SK-N-SH treated with all-trans-retinoic acid at 6 μM for 48 hours (cell line): ENCODE measurements at regions not wholly inside any gene's neighbourhood (a gene's known extent, or its start where the extent isn't known, plus 50 kb on each side); places are given as distances from the start of the nearest gene placed in this dataset.

Source experiments
- BACH2 ChIP-seq: fragments of 250-450 bp; sonication (Bioruptor Pico); IDR thresholded peaks from 2 replicates; pipeline ENCODE4 v1.9.0; 2021; ENCODE audit warnings: mild to moderate bottlenecking, borderline replicate concordance
- GLIS3 ChIP-seq: fragments of 250-450 bp; sonication (Bioruptor Pico); IDR thresholded peaks from 2 replicates; pipeline ENCODE4 v1.5.0; 2020; ENCODE audit warnings: mild to moderate bottlenecking, moderate library complexity
- PPARA ChIP-seq: fragments of 250-450 bp; sonication (Bioruptor Pico); IDR thresholded peaks from 2 replicates; pipeline ENCODE4 v1.5.0; 2020; ENCODE audit warnings: mild to moderate bottlenecking, borderline replicate concordance
- RARB ChIP-seq: fragments of 250-450 bp; sonication (Bioruptor Pico); IDR thresholded peaks from 2 replicates; pipeline ENCODE4 v1.8.0; 2021; ENCODE audit warnings: mild to moderate bottlenecking, moderate library complexity
- SNAI2 ChIP-seq: fragments of 250-450 bp; sonication (Bioruptor Pico); IDR thresholded peaks from 2 replicates; pipeline ENCODE4 v1.5.0; 2020; ENCODE audit warnings: mild to moderate bottlenecking, moderate library complexity
- ZC3H10 ChIP-seq: fragments of 250-450 bp; sonication (Bioruptor Pico); IDR thresholded peaks from 2 replicates; pipeline ENCODE4 v1.5.1; 2021; ENCODE audit warnings: mild to moderate bottlenecking, moderate library complexity
- ZFP3 ChIP-seq: fragments of 250-450 bp; sonication (Bioruptor Pico); IDR thresholded peaks from 2 replicates; pipeline ENCODE4 v1.5.0; 2020; ENCODE audit warnings: mild to moderate bottlenecking, moderate library complexity
- ZNF565 ChIP-seq: fragments of 450-650 bp; formaldehyde crosslinking; conservative IDR thresholded peaks from 2 replicates; pipeline ENCODE4 v1.5.0; 2020; ENCODE audit warnings: low read depth, mild to moderate bottlenecking, moderate library complexity
- ZNF70 ChIP-seq: fragments of 450-650 bp; formaldehyde crosslinking; IDR thresholded peaks from 2 replicates; pipeline ENCODE4 v1.5.0; 2020; ENCODE audit warnings: mild to moderate bottlenecking, moderate library complexity
- ZNF8 ChIP-seq: fragments of 450-650 bp; formaldehyde crosslinking; IDR thresholded peaks from 2 replicates; pipeline ENCODE4 v1.5.0; 2020; ENCODE audit warnings: mild to moderate bottlenecking, moderate library complexity
- TF ChIP-seq, protein P1 (sequence below): fragments of 250-450 bp; sonication (Bioruptor Pico); IDR thresholded peaks from 2 replicates; pipeline ENCODE4 v1.8.0; 2020; ENCODE audit warnings: mild to moderate bottlenecking, moderate library complexity, borderline replicate concordance
- TF ChIP-seq, protein P2 (sequence below): fragments of 250-450 bp; sonication (Bioruptor Pico); IDR thresholded peaks from 2 replicates; pipeline ENCODE4 v1.5.1; 2021; ENCODE audit warnings: mild to moderate bottlenecking, moderate library complexity
- TF ChIP-seq, protein P3 (sequence below): fragments of 250-450 bp; sonication (Bioruptor Pico); IDR thresholded peaks from 2 replicates; pipeline ENCODE4 v1.8.0; 2021; ENCODE audit warnings: low read depth, mild to moderate bottlenecking, moderate library complexity, borderline replicate concordance

DNA sequence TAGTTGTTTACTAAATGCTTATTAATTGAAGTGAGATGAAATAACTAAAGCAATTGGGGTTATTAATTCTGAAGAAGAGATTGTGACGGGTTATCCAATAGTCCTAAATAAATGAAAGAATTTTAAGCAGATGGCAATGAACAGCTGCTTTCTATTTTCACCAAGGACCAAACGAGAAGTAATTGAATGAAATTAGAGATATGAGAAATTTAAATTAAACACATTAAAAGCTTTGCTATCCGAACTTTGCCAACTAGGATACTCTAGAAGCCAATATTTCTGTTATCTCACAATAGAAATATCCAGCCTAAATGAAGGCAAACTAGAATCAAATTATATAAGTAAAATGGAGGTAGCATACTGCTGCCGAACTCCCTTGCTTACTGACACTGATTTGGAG, 103.2 kb downstream of the GPR37 start:
- TF ChIP-seq ZFP3 (CRISPR knock-in tag) (no peak), GLIS3 (CRISPR knock-in tag) (no peak), SNAI2 (CRISPR knock-in tag) (peak; percentile 56; the same call in 1 of the 2 replicates), BACH2 (CRISPR knock-in tag) (no peak), RARB (CRISPR knock-in tag) (no peak), ZC3H10 (CRISPR knock-in tag) (no peak), PPARA (no peak), ZNF70 (CRISPR knock-in tag) (no peak), ZNF8 (CRISPR knock-in tag) (no peak), ZNF565 (no peak)
- TF ChIP-seq, protein P1, sequence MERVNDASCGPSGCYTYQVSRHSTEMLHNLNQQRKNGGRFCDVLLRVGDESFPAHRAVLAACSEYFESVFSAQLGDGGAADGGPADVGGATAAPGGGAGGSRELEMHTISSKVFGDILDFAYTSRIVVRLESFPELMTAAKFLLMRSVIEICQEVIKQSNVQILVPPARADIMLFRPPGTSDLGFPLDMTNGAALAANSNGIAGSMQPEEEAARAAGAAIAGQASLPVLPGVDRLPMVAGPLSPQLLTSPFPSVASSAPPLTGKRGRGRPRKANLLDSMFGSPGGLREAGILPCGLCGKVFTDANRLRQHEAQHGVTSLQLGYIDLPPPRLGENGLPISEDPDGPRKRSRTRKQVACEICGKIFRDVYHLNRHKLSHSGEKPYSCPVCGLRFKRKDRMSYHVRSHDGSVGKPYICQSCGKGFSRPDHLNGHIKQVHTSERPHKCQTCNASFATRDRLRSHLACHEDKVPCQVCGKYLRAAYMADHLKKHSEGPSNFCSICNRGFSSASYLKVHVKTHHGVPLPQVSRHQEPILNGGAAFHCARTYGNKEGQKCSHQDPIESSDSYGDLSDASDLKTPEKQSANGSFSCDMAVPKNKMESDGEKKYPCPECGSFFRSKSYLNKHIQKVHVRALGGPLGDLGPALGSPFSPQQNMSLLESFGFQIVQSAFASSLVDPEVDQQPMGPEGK = no peak
- TF ChIP-seq, protein P2, sequence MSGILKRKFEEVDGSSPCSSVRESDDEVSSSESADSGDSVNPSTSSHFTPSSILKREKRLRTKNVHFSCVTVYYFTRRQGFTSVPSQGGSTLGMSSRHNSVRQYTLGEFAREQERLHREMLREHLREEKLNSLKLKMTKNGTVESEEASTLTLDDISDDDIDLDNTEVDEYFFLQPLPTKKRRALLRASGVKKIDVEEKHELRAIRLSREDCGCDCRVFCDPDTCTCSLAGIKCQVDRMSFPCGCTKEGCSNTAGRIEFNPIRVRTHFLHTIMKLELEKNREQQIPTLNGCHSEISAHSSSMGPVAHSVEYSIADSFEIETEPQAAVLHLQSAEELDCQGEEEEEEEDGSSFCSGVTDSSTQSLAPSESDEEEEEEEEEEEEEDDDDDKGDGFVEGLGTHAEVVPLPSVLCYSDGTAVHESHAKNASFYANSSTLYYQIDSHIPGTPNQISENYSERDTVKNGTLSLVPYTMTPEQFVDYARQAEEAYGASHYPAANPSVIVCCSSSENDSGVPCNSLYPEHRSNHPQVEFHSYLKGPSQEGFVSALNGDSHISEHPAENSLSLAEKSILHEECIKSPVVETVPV (CRISPR knock-in tag) = peak; percentile 61; the same call in 1 of the 2 replicates
- TF ChIP-seq, protein P3, sequence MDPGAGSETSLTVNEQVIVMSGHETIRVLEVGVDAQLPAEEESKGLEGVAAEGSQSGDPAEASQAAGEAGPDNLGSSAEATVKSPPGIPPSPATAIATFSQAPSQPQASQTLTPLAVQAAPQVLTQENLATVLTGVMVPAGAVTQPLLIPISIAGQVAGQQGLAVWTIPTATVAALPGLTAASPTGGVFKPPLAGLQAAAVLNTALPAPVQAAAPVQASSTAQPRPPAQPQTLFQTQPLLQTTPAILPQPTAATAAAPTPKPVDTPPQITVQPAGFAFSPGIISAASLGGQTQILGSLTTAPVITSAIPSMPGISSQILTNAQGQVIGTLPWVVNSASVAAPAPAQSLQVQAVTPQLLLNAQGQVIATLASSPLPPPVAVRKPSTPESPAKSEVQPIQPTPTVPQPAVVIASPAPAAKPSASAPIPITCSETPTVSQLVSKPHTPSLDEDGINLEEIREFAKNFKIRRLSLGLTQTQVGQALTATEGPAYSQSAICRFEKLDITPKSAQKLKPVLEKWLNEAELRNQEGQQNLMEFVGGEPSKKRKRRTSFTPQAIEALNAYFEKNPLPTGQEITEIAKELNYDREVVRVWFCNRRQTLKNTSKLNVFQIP (CRISPR knock-in tag) = no peak
